GM23338 (cell line): ENCODE measurements at regions not wholly inside any gene's neighbourhood (a gene's known extent, or its start where the extent isn't known, plus 50 kb on each side); places are given as distances from the start of the nearest gene placed in this dataset.

ENCODE experiments used
- ATAC-seq: fragments of 200-7000 bp; cut with Tn5 transposase; 3 replicates; pipeline ENCODE4 v1.9.1; 2020
- DNase-seq: peaks from one replicate; pipeline ENCODE4 v3.0.0-alpha.2; 2015; ENCODE audit warnings: low spot score
- H2AFZ ChIP-seq: fragments of 200-600 bp; sonication (generic); 2 replicates; pipeline ENCODE4 v1.8.0; 2016; ENCODE audit warnings: antibody characterized with exemption, mild to moderate bottlenecking, moderate library complexity
- H3F3A ChIP-seq: fragments of 200-600 bp; sonication (generic); replicated peaks from 2 replicates; pipeline ENCODE4 v1.8.0; 2017; ENCODE audit warnings: antibody characterized with exemption, mixed run types, low read depth
- H3K27ac ChIP-seq: fragments of 200-600 bp; sonication (generic); 2 replicates; pipeline ENCODE4 v1.6.1; 2016; ENCODE audit warnings: low read depth
- H3K27me3 ChIP-seq: fragments of 200-600 bp; sonication (generic); 2 replicates; pipeline ENCODE4 v1.8.0; 2016; ENCODE audit warnings: mild to moderate bottlenecking, mixed run types, moderate library complexity; ENCODE audit not compliant: insufficient read depth
- H3K36me3 ChIP-seq: fragments of 200-600 bp; sonication (generic); 2 replicates; pipeline ENCODE4 v1.8.0; 2016; ENCODE audit warnings: mild to moderate bottlenecking; ENCODE audit not compliant: insufficient read depth
- H3K4me1 ChIP-seq: fragments of 200-600 bp; sonication (generic); 2 replicates; pipeline ENCODE4 v1.8.0; 2016; ENCODE audit warnings: mild to moderate bottlenecking, moderate library complexity; ENCODE audit not compliant: insufficient read depth
- H3K4me2 ChIP-seq: fragments of 200-600 bp; sonication (generic); 2 replicates; pipeline ENCODE4 v1.7.1; 2017; ENCODE audit warnings: mixed run types
- H3K4me3 ChIP-seq: fragments of 200-600 bp; sonication (generic); 2 replicates; pipeline ENCODE4 v1.6.1; 2016; ENCODE audit warnings: mixed run types
- H3K79me2 ChIP-seq: fragments of 200-600 bp; sonication (generic); replicated peaks from 2 replicates; pipeline ENCODE4 v1.8.0; 2017; ENCODE audit warnings: mild to moderate bottlenecking; ENCODE audit not compliant: insufficient read depth
- H3K9me2 ChIP-seq: fragments of 200-600 bp; sonication (generic); 2 replicates; pipeline ENCODE4 v1.8.0; 2017; ENCODE audit not compliant: insufficient read depth
- H4K20me1 ChIP-seq: fragments of 200-600 bp; sonication (generic); replicated peaks from 2 replicates; pipeline ENCODE4 v1.8.0; 2017; ENCODE audit warnings: mild to moderate bottlenecking; ENCODE audit not compliant: insufficient read depth
- H3K27ac Mint-ChIP-seq: 2 replicates; pipeline ENCODE4 v1.8.0; 2020; ENCODE audit warnings: inconsistent platforms, mild to moderate bottlenecking, moderate library complexity, mixed read lengths
- H3K27me3 Mint-ChIP-seq: 3 replicates; pipeline ENCODE4 v1.8.0; 2022; ENCODE audit warnings: low read depth, mild to moderate bottlenecking, moderate library complexity, mixed read lengths, inconsistent platforms; ENCODE audit not compliant: insufficient read depth, poor library complexity
- H3K36me3 Mint-ChIP-seq: 3 replicates; pipeline ENCODE4 v1.8.0; 2021; ENCODE audit warnings: low read depth, mild to moderate bottlenecking, inconsistent platforms, moderate library complexity, mixed read lengths
- H3K4me1 Mint-ChIP-seq: 3 replicates; pipeline ENCODE4 v1.8.0; 2020; ENCODE audit warnings: mild to moderate bottlenecking, inconsistent platforms, mixed read lengths
- H3K4me3 Mint-ChIP-seq: 3 replicates; pipeline ENCODE4 v1.8.0; 2021; ENCODE audit warnings: moderate library complexity, mild to moderate bottlenecking, inconsistent platforms, mixed read lengths
- H3K9me3 Mint-ChIP-seq: 3 replicates; pipeline ENCODE4 v1.8.0; 2020; ENCODE audit warnings: moderate library complexity, mild to moderate bottlenecking, inconsistent platforms, mixed read lengths
- STAT1 ChIP-seq: IDR thresholded peaks from one replicate; pipeline ENCODE4 v1.6.1; 2016; ENCODE audit warnings: antibody characterized with exemption; ENCODE audit not compliant: unreplicated experiment
- TF ChIP-seq, protein P1 (sequence below): fragments of 250-450 bp; sonication (Bioruptor Pico); IDR thresholded peaks from 2 replicates; pipeline ENCODE4 v1.5.0; 2020; ENCODE audit warnings: mild to moderate bottlenecking, moderate library complexity
- TF ChIP-seq, protein P2 (sequence below), 2 experiments: fragments of 200-600 bp in 1 of 2; sonication (generic) in 1 of 2; conservative IDR thresholded peaks; 2 replicates each; pipeline versions ENCODE4 v1.5.1 to v1.6.1; 2016 to 2017; ENCODE audit warnings: antibody characterized with exemption in 2 of 2, low read depth in 2 of 2, mild to moderate bottlenecking in 2 of 2, moderate library complexity in 1 of 2

DNA sequence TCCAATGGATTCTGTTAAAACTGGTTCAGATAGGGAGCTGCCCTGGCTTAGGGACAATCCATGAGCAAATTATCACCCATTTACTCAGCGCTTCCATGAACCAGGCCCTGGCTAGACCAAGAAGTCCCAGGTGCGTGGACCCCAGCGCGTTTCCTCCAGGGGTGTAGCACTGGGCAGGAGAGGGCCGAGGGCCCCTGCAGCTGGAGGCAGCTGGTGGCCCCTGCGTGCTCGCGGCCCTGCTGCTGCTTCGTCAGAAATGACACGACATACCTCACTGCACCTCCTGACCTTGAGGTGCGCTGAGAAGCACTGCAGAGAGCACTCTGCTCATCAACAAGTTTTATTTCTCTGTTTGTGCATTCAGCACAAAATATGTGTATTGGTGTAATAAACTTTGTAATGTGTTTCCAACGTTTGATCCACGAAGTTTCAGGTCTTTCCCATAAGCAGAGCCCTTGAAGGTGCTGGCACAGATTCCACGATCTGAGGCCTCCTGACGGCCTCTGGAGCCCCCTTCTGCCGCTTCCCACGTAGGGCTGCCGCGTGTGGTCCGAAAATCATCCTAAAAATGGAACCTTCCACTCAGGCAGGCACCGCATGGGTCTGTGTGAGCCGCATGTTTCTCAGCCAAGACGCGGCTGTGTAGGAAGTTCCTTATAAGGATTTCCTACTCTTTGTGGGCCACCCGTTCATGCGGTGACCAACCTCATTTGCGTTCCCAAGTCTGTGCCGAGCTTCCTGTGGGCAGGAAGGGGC is 50.8 kb upstream of the ZCCHC14 start (continued):
- TF ChIP-seq, protein P1, sequence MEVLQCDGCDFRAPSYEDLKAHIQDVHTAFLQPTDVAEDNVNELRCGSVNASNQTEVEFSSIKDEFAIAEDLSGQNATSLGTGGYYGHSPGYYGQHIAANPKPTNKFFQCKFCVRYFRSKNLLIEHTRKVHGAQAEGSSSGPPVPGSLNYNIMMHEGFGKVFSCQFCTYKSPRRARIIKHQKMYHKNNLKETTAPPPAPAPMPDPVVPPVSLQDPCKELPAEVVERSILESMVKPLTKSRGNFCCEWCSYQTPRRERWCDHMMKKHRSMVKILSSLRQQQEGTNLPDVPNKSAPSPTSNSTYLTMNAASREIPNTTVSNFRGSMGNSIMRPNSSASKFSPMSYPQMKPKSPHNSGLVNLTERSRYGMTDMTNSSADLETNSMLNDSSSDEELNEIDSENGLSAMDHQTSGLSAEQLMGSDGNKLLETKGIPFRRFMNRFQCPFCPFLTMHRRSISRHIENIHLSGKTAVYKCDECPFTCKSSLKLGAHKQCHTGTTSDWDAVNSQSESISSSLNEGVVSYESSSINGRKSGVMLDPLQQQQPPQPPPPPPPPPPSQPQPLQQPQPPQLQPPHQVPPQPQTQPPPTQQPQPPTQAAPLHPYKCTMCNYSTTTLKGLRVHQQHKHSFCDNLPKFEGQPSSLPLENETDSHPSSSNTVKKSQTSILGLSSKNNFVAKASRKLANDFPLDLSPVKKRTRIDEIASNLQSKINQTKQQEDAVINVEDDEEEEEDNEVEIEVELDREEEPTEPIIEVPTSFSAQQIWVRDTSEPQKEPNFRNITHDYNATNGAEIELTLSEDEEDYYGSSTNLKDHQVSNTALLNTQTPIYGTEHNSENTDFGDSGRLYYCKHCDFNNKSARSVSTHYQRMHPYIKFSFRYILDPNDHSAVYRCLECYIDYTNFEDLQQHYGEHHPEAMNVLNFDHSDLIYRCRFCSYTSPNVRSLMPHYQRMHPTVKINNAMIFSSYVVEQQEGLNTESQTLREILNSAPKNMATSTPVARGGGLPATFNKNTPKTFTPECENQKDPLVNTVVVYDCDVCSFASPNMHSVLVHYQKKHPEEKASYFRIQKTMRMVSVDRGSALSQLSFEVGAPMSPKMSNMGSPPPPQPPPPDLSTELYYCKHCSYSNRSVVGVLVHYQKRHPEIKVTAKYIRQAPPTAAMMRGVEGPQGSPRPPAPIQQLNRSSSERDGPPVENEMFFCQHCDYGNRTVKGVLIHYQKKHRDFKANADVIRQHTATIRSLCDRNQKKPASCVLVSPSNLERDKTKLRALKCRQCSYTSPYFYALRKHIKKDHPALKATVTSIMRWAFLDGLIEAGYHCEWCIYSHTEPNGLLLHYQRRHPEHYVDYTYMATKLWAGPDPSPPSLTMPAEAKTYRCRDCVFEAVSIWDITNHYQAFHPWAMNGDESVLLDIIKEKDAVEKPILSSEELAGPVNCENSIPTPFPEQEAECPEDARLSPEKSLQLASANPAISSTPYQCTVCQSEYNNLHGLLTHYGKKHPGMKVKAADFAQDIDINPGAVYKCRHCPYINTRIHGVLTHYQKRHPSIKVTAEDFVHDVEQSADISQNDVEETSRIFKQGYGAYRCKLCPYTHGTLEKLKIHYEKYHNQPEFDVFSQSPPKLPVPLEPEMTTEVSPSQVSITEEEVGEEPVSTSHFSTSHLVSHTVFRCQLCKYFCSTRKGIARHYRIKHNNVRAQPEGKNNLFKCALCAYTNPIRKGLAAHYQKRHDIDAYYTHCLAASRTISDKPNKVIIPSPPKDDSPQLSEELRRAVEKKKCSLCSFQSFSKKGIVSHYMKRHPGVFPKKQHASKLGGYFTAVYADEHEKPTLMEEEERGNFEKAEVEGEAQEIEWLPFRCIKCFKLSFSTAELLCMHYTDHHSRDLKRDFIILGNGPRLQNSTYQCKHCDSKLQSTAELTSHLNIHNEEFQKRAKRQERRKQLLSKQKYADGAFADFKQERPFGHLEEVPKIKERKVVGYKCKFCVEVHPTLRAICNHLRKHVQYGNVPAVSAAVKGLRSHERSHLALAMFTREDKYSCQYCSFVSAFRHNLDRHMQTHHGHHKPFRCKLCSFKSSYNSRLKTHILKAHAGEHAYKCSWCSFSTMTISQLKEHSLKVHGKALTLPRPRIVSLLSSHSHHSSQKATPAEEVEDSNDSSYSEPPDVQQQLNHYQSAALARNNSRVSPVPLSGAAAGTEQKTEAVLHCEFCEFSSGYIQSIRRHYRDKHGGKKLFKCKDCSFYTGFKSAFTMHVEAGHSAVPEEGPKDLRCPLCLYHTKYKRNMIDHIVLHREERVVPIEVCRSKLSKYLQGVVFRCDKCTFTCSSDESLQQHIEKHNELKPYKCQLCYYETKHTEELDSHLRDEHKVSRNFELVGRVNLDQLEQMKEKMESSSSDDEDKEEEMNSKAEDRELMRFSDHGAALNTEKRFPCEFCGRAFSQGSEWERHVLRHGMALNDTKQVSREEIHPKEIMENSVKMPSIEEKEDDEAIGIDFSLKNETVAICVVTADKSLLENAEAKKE (CRISPR knock-in tag), result no peak

DNA sequence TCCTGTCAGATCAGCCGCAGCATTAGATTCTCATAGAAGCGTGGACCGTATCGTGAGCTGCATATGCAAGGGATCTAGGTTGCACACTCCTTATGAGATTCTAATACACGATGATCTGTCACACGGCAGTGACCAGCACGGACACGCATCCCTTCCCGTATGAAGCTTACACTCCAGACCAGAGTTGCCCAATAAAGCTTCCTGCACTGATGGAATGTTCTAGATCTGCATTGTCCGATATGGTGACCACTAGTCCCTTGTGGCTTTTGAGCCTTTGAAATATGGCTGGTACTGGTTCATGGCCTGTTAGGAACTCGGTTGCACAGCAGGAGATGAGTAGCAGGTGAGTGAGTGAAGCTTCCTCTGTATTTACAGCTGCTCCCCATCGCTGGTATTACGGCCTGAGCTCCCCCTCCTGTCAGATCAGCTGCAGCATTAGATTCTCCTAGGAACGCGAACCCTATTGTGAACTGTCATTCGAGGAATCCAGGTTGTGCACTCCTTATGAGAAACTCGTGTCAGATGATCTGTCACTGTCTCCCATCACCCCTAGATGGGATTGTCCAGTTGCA is 49.8 kb upstream of the ZCCHC14 start:
- Mint-ChIP-seq H3K27me3 (peaks cover 9% of the 10 kb centered on the region), H3K27ac (no peak overlapping the region), H3K36me3 (peaks cover 11% of the 10 kb centered on the region; the same call in 2 of the 3 replicates), H3K4me3 (no peak overlapping the region), H3K9me3 (peaks cover 15% of the 10 kb centered on the region), H3K4me1 (peaks cover 21% of the 10 kb centered on the region)
- Histone ChIP-seq H3K27ac (no peak overlapping the region), H3K36me3 (no peaks in the 10 kb centered on the region), H4K20me1 (no peaks in the 10 kb centered on the region), H3K4me3 (no peak overlapping the region), H3K4me1 (peaks cover 3% of the 10 kb centered on the region; the same call in 1 of the 2 replicates), H3K79me2 (no peaks in the 10 kb centered on the region), H2AFZ (no peak overlapping the region), H3K9me2 (no peaks in the 10 kb centered on the region), H3F3A (no peaks in the 10 kb centered on the region), H3K27me3 (no peaks in the 10 kb centered on the region), H3K4me2 (no peak overlapping the region)
- ATAC-seq, result no peak
- TF ChIP-seq, protein P2, sequence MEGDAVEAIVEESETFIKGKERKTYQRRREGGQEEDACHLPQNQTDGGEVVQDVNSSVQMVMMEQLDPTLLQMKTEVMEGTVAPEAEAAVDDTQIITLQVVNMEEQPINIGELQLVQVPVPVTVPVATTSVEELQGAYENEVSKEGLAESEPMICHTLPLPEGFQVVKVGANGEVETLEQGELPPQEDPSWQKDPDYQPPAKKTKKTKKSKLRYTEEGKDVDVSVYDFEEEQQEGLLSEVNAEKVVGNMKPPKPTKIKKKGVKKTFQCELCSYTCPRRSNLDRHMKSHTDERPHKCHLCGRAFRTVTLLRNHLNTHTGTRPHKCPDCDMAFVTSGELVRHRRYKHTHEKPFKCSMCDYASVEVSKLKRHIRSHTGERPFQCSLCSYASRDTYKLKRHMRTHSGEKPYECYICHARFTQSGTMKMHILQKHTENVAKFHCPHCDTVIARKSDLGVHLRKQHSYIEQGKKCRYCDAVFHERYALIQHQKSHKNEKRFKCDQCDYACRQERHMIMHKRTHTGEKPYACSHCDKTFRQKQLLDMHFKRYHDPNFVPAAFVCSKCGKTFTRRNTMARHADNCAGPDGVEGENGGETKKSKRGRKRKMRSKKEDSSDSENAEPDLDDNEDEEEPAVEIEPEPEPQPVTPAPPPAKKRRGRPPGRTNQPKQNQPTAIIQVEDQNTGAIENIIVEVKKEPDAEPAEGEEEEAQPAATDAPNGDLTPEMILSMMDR (conservative IDR thresholded peaks at IDR 0.05; ENCODE audit: low read depth in 2 of 2), result peak in 1 of 2 experiments; percentile 22; a peak in 2 of 4 replicates
- TF ChIP-seq STAT1, result no peak
- DNase-seq, result no peak
